Natural killer cell treated with Interleukin-12 subunit alpha and Interleukin-12 subunit beta and Interleukin-15 and Interleukin-18, amount 100 ng/mL, for 72 hours (primary cell): ENCODE measurements at regions not wholly inside any gene's neighbourhood (a gene's known extent, or its start where the extent isn't known, plus 50 kb on each side); places are given as distances from the start of the nearest gene placed in this dataset.
"Not testable (repeated sequence)": the region's sequence is repeated elsewhere in the genome, so short reads cannot be mapped to it uniquely, and the experiment has no call there.

Source experiments
- ATAC-seq, 2 donors: fragments of 150-1000 bp; cut with Tn5 transposase in 1 of 2; sonication (Bioruptor Pico), chemical (Tn5 transposase) in 1 of 2; 2 replicates each; pipeline ENCODE4 v1.10.0; 2021
- DNase-seq: peaks from one replicate; pipeline ENCODE4 v3.0.0; 2022; ENCODE audit warnings: low spot score
- H3K27ac Mint-ChIP-seq, 2 donors: 1 replicate in 1 of 2; 2 replicates in 1 of 2; pipeline ENCODE4 v1.8.0; 2022; ENCODE audit warnings: mixed read lengths in 2 of 2, mild to moderate bottlenecking in 1 of 2, moderate library complexity in 1 of 2
- H3K27me3 Mint-ChIP-seq, 2 donors: 1 replicate in 1 of 2; 2 replicates in 1 of 2; pipeline ENCODE4 v1.8.0; 2022; ENCODE audit warnings: mixed read lengths in 2 of 2
- H3K36me3 Mint-ChIP-seq: one replicate; pipeline ENCODE4 v1.8.0; 2022; ENCODE audit warnings: mixed read lengths
- H3K4me1 Mint-ChIP-seq, 2 donors: 1 replicate in 1 of 2; 2 replicates in 1 of 2; pipeline ENCODE4 v1.8.0; 2022; ENCODE audit warnings: low read depth in 2 of 2, mixed read lengths in 2 of 2, mild to moderate bottlenecking in 1 of 2
- H3K4me3 Mint-ChIP-seq: one replicate; pipeline ENCODE4 v1.8.0; 2022; ENCODE audit warnings: mixed read lengths
- H3K9me3 Mint-ChIP-seq: 2 replicates; pipeline ENCODE4 v1.8.0; 2022; ENCODE audit warnings: mixed read lengths

DNA sequence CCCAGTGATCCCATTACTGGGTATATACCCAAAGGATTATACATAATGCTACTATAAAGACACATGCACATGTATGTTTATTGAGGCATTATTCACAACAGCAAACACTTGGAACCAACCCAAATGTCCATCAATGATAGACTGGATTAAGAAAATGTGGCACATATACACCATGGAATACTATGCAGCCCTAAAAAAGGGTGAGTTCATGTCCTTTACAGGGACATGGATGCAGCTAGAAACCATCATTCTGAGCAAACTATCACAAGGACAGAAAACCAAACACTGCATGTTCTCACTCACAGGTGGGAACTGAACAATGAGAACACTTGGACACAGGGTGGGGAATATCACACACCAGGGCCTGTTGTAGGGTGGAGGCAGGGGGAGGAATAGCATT is 197.4 kb downstream of the ETAA1 start:
- not testable (repeated sequence) for H3K4me3 Mint-ChIP-seq, DNase-seq, H3K9me3 Mint-ChIP-seq, H3K4me1 Mint-ChIP-seq, H3K27ac Mint-ChIP-seq, ATAC-seq
- peaks cover 27% of the 10 kb centered on the region for H3K36me3 Mint-ChIP-seq
- H3K27me3 Mint-ChIP-seq: peaks cover 5 to 17% of the 10 kb centered on the region in 2 donors

DNA sequence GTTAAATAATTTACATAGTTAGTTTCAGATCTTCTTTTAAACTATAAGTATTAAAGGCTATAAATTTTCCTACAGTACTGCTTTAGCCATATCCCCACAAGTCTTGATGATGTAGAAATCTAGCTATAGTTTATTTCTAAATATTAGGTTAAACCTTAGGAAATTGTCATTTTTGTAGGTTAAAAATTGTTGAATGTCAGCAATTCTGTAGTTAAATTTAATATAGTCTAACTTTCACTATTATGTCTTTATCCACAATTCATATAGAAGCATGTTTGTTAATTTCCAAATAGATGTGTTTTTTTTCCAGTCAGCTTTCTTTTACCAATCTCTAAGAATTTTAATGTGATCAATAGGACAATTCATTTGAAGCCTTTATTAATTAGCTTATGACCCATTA is 199.7 kb downstream of the ETAA1 start:
- ATAC-seq (no peak), DNase-seq (no peak)
- H3K4me1 Mint-ChIP-seq: no peaks in the 10 kb centered on the region
- peaks cover 15% of the 10 kb centered on the region for H3K36me3 Mint-ChIP-seq
- no peaks in the 10 kb centered on the region for H3K9me3 Mint-ChIP-seq
- no peak overlapping the region for H3K27ac Mint-ChIP-seq
- H3K4me3 Mint-ChIP-seq: no peak overlapping the region
- peaks cover 4 to 12% of the 10 kb centered on the region in 2 donors for H3K27me3 Mint-ChIP-seq

DNA sequence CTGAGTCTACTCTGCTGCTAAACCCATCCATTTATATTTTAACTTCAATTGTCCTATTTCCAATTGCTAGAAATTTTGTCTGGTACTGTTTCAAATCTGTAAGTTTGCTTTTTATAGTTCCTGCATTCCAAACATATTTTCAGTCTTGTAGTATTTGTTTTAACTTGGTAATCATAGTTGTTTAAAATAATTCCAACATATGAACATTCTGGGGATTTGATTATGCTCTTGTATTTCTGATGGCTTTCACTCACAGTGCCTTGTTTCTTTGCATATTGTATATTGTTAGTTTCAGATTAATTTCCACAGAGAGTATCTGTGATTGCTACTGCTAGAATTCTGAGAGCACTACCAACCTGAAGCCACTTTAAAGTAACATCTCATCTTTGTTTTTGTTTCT is 202.4 kb downstream of the ETAA1 start:
- H3K4me3 Mint-ChIP-seq: no peak overlapping the region
- H3K27ac Mint-ChIP-seq: no peak overlapping the region
- ATAC-seq (no peak), DNase-seq (no peak)
- peaks cover 7 to 19% of the 10 kb centered on the region in 2 donors for H3K27me3 Mint-ChIP-seq
- no peaks in the 10 kb centered on the region for H3K4me1 Mint-ChIP-seq
- H3K9me3 Mint-ChIP-seq: peaks cover 3% of the 10 kb centered on the region
- H3K36me3 Mint-ChIP-seq: no peaks in the 10 kb centered on the region

DNA sequence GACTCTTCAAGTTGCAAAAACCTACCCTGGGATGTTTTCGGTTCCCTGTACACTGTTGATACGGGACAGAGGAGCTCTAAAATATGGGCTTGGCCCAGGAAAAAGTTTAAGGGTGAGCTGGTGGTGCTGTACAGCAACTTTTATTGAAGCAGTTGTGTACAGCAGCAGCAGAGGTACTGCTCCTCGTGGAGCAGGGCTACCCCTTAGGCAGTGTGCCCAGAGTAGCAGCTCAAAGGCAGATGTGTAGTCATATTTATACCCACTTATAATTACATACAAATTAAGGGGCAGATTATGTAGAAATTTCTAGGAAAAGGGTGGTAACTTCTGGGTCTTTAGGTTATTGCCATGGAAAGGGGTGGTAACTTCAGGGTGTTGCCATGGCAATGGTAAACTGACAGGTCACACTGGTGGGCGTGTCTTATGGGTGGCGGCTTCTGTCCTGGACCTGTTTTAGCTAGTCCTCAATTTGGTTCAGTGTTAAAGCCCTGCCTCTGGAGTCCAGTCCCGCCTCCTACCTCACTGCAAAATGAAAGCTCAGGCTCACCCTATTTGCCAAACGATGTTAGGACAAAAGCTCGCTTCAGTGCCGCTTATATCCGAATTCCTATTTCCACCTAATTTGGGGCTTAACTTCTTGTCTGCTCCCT is 203.2 kb downstream of the ETAA1 start:
- no peaks in the 10 kb centered on the region for H3K4me1 Mint-ChIP-seq
- H3K9me3 Mint-ChIP-seq: peaks cover 3% of the 10 kb centered on the region
- DNase-seq: no peak
- no peak overlapping the region for H3K4me3 Mint-ChIP-seq
- no peak for ATAC-seq
- H3K27me3 Mint-ChIP-seq: peaks cover 7 to 19% of the 10 kb centered on the region in 2 donors
- no peaks in the 10 kb centered on the region for H3K36me3 Mint-ChIP-seq
- no peak overlapping the region for H3K27ac Mint-ChIP-seq

DNA sequence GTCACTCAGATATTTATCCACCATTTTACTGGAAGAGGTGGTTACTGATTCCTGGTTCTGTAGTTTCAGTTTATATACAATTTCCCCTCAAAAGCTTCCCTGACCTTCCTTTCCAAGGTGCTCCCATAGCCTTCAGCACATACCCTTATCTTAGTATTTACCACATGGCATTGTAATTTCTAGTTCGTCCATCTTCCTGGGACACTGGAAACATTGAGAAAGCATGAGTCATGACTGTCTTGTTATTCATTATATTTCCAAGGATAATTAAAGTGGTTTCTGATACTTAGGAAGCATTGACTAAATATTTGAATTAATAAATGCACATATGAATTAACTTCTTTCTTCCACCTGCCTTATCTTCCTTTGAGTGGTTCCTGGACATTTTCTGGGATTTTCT is 203.8 kb downstream of the ETAA1 start:
- DNase-seq (no peak), ATAC-seq (no peak)
- Mint-ChIP-seq H3K4me3 (no peak overlapping the region), H3K27me3 (peaks cover 7 to 19% of the 10 kb centered on the region in 2 donors), H3K36me3 (no peaks in the 10 kb centered on the region), H3K27ac (no peak overlapping the region), H3K4me1 (no peaks in the 10 kb centered on the region), H3K9me3 (peaks cover 3% of the 10 kb centered on the region)

DNA sequence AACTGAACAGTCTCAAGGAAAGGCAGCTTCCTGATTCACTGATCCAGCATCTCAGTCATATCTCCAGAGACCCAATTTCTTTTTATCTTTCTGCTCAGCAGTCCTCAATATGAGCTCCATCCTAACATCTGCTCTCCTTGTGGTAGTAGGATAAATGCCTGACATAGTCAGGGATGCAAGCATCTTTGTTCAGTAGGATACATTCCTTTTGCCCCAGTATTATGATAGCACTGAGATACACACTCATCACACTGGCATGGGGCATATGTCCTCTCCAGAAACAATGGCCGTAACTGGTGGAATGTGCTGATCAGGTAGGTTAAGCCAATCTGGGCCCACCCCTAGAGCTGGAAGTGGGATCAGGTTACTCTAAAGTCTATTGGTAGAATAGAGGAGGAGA is 207.2 kb downstream of the ETAA1 start:
- H3K36me3 Mint-ChIP-seq: no peaks in the 10 kb centered on the region
- ATAC-seq: no peak

DNA sequence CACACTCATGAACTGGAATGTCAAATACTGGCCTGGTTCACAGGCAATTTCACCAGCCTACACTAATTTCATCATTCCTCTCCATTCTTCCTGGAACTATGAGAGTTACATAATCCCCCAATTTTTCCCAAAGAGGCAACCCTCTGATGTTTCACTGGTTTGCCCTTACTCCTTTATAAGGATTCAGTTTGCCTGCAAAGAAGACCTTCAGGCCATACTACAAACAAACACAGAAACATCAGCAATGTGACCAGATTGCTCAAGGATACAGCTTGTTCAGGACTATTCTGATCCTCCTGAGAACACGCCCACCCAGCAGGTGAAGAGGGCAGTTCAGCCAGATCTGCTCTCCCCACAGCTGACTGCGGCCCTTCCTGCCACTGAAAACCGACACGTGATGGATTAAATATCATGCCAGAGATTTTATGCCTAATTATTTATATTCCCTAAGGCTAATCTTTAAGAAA is 215.5 kb downstream of the ETAA1 start:
- H3K27ac Mint-ChIP-seq: no peak overlapping the region
- H3K4me1 Mint-ChIP-seq: no peaks in the 10 kb centered on the region
- H3K4me3 Mint-ChIP-seq: no peak overlapping the region
- H3K9me3 Mint-ChIP-seq: no peaks in the 10 kb centered on the region
- no peak for ATAC-seq
- H3K36me3 Mint-ChIP-seq: no peaks in the 10 kb centered on the region
- DNase-seq: no peak
- H3K27me3 Mint-ChIP-seq: peaks cover 0 to 5% of the 10 kb centered on the region in 2 donors

More for the DNA sequence above, 207.2 kb downstream of the ETAA1 start:
- H3K27ac Mint-ChIP-seq: no peak overlapping the region
- peaks cover 6 to 8% of the 10 kb centered on the region in 2 donors for H3K27me3 Mint-ChIP-seq
- H3K9me3 Mint-ChIP-seq: peaks cover 3% of the 10 kb centered on the region
- no peak overlapping the region for H3K4me3 Mint-ChIP-seq
- no peak for DNase-seq
- no peaks in the 10 kb centered on the region for H3K4me1 Mint-ChIP-seq

DNA sequence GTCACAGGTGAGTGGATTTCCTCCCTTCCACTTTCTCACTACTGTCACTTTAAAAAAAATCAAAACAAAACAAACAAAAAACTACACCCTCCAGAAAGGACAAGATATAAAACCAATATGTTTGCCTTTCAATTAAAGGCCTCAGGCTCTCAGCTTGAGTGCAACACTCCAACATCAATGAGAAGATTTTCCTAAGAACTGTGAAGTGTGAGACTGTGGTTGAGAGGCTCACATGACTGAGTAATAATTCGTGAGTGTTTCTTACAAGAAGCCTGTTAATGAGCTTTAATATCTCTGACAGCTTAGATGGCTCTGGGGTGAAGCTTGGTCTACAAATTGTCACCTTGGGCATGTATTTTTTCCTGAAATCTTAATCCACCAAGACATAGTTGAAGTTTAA is 216.1 kb downstream of the ETAA1 start:
- peaks cover 0 to 3% of the 10 kb centered on the region in 2 donors for H3K27me3 Mint-ChIP-seq
- H3K27ac Mint-ChIP-seq: no peak overlapping the region
- H3K9me3 Mint-ChIP-seq: no peaks in the 10 kb centered on the region
- no peak overlapping the region for H3K4me3 Mint-ChIP-seq
- no peaks in the 10 kb centered on the region for H3K36me3 Mint-ChIP-seq
- no peak for ATAC-seq
- H3K4me1 Mint-ChIP-seq: no peaks in the 10 kb centered on the region
- no peak for DNase-seq

DNA sequence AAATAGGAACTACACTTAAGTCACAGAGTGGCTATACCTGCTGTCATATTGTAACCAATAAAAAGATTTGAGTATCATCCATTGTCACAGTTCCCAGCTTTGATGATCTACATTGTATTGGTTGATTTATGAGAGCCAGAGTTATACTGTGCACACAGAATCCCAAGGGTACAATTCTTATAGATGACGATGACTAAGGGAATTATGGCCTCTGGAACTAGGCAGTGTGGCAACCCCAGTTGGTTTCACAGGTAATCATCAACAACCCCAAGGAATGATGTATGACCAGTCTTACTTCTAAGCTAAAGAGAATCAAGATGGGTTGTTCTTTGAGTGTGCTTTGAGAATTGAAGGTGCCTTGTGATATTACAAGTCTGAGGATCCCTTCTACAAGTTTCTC is 217.3 kb downstream of the ETAA1 start:
- H3K36me3 Mint-ChIP-seq: no peaks in the 10 kb centered on the region
- DNase-seq (no peak), ATAC-seq (no peak)
- no peak overlapping the region for H3K27ac Mint-ChIP-seq
- H3K4me1 Mint-ChIP-seq: no peaks in the 10 kb centered on the region
- H3K4me3 Mint-ChIP-seq: no peak overlapping the region
- no peaks in the 10 kb centered on the region for H3K9me3 Mint-ChIP-seq
- peaks cover 0 to 3% of the 10 kb centered on the region in 2 donors for H3K27me3 Mint-ChIP-seq

DNA sequence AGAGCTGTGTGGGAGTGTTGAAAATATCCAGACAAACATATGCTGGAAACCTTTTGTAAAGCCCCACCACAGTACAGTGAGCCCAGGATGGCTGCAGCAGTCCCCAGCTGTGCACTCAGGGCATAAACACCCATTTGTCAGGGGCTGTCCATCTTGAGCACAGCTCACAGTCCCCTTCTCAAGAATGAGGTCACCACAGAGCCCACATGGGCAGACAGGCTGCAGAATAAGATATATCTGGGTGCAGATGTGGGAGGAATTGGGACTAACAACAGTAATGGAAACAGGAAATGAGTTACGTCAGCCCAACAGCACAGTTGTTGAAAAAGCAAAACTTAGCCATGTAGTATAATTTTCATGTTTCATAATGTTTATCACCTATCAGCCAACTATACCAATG is 219.6 kb downstream of the ETAA1 start:
- Mint-ChIP-seq H3K27ac (peak overlapping the region in 1 of 2 donors; percentile 18), H3K36me3 (no peaks in the 10 kb centered on the region), H3K27me3 (no peaks in the 10 kb centered on the region), H3K9me3 (no peaks in the 10 kb centered on the region), H3K4me3 (no peak overlapping the region), H3K4me1 (no peaks in the 10 kb centered on the region)
- no peak for DNase-seq
- ATAC-seq: peak; percentile 55 to 62

DNA sequence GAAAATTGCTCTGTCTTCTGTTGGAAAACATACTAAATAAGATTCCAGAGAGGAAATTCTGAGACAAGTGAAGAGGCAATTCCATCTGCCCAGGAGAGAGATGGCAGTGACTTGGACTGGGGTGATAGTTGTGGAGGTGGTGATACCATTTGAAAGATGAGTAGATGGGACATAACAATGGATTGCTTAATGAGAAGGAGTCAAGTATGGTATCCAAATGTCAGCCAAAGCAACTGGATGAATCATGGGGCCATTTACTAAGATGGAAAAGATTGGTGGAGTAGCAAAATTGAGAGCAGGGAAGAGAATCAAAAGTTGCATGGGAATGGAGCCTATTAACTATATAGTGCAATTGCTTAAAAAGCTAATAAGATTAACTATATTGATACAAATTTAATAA is 222.1 kb downstream of the ETAA1 start:
- peaks cover 0 to 5% of the 10 kb centered on the region in 2 donors for H3K4me1 Mint-ChIP-seq
- H3K4me3 Mint-ChIP-seq: no peak overlapping the region
- DNase-seq: no peak
- no peaks in the 10 kb centered on the region for H3K36me3 Mint-ChIP-seq
- no peak for ATAC-seq
- H3K27me3 Mint-ChIP-seq: no peaks in the 10 kb centered on the region
- no peak overlapping the region for H3K27ac Mint-ChIP-seq
- no peaks in the 10 kb centered on the region for H3K9me3 Mint-ChIP-seq

DNA sequence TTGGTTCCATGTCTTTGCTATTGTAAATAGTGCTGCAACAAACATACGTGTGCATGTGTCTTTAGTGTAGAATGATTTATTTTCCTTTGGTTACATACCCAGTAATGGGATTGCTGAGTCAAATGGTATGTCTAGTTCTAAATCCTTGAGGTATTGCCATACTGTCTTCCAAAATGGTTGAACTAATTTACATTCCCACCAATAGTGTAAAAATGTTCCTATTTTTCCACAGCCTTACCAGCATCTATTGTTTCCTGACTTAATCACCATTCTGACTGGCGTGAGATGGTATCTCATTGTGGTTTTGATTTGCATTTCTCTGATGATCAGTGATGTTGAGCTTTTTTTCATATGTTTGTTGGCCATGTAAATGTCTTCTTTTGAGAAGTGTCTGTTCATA is 226.6 kb downstream of the ETAA1 start:
- H3K4me1 Mint-ChIP-seq, H3K27me3 Mint-ChIP-seq, H3K27ac Mint-ChIP-seq, H3K36me3 Mint-ChIP-seq, DNase-seq, H3K4me3 Mint-ChIP-seq, ATAC-seq, H3K9me3 Mint-ChIP-seq: not testable (repeated sequence)

DNA sequence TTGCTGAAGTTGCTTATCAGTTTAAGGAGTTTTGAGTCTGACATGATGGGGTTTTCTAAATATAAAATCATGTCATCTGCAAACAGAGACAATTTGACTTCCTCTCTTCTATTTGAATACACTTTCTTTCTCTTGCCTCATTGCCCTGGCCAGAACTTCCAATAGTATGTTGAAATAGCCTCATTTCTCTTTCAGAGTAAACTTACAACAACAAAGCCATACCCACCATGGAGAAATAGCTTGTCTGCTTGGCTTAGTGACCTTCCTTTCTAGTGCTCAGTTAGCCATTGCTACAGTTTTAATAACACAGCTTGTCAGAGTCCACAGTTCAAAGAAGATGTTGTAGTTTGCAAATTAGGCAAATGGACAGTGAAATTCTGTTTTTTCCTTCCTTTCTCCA is 228.0 kb downstream of the ETAA1 start:
- H3K9me3 Mint-ChIP-seq: no peaks in the 10 kb centered on the region

DNA sequence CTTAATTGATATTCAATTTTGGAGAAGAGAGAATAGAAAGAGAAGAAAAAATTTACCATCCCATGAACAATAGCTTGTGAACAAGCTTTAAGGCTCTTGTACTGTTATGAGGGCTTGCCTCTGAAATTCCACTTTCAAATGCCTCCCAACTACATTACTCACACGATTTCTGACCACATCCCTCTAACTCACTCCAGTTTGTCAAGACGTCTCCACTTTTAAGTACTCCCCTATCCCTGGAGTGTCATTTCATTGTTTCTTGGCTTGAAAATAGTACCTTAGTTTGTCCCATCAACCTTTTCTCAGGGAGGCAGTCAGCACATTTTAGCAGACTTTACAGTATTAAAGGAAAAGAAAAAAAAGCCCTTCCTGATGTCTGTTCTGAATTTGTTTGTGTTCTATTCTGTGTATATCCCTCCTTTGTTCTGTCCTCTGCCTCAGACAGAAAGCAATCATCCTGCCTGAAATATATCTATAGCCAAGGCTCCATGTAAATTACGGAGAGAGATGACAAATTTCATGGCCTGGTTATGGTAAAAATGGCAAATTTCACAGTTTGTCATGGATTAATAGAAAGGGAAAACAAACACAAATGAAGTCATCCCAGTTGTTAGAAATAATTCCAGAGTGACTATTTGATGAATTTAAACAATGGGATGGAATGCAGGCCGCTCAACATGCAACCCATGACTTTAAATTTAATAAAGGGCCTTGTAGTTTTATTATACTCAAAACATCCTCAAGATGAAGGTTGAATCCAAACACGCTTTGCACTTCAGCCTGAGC is 228.8 kb downstream of the ETAA1 start:
- Mint-ChIP-seq H3K4me1 (peaks cover 0 to 5% of the 10 kb centered on the region in 2 donors), H3K36me3 (no peaks in the 10 kb centered on the region), H3K27me3 (peaks cover 7 to 9% of the 10 kb centered on the region in 2 donors), H3K27ac (no peak overlapping the region), H3K9me3 (no peaks in the 10 kb centered on the region), H3K4me3 (no peak overlapping the region)
- DNase-seq (no peak), ATAC-seq (no peak)

More for the DNA sequence above, 228.0 kb downstream of the ETAA1 start:
- DNase-seq (no peak), ATAC-seq (no peak)
- Mint-ChIP-seq H3K4me3 (no peak overlapping the region), H3K36me3 (no peaks in the 10 kb centered on the region), H3K27ac (no peak overlapping the region), H3K27me3 (peaks cover 7 to 9% of the 10 kb centered on the region in 2 donors), H3K4me1 (peaks cover 0 to 5% of the 10 kb centered on the region in 2 donors)
